ENCODE measurements at regions not wholly inside any gene's neighbourhood (a gene's known extent, or its start where the extent isn't known, plus 50 kb on each side); places are given as distances from the start of the nearest gene placed in this dataset.
A peak's percentile ranks its signal among the peaks of the same experiment; 100 is the strongest.

DNA sequence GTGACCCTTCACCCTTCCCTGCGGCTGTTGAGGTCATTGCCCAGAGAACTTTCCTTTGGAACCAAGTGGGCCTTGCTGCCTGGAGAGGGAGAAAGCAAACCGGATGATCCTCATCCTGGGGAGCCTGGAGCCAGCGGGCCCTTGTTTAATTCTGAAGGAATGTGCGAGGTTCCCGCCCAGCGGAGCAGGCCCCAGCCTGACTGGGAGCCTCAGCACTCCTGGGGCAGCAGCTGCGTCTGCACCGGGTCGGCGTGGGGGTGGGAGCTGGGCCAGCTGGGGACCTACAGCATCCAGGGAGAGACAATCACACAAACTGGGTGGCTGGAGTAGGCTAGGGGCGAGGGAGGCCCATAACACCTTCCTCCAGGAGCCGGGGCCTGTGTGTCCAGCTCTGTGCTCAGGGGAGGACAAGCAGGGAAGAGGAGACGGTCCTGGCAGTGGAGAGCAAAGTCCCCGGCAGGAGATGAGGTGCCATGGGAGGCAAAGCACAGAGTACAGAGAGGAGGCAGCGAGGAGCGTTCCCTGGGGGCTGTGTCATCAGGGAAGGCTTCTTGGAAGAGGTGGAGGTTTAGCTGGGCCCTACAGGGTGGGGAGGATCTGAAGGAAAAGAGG, 61.9 kb upstream of the HAAO start:
- no peak overlapping the region for H3K4me3 ChIP-seq (ENCODE audit: low read depth, low read length)
- peak; percentile 65 for DNase-seq (ENCODE audit: low read depth)
- TF ChIP-seq, protein P1, sequence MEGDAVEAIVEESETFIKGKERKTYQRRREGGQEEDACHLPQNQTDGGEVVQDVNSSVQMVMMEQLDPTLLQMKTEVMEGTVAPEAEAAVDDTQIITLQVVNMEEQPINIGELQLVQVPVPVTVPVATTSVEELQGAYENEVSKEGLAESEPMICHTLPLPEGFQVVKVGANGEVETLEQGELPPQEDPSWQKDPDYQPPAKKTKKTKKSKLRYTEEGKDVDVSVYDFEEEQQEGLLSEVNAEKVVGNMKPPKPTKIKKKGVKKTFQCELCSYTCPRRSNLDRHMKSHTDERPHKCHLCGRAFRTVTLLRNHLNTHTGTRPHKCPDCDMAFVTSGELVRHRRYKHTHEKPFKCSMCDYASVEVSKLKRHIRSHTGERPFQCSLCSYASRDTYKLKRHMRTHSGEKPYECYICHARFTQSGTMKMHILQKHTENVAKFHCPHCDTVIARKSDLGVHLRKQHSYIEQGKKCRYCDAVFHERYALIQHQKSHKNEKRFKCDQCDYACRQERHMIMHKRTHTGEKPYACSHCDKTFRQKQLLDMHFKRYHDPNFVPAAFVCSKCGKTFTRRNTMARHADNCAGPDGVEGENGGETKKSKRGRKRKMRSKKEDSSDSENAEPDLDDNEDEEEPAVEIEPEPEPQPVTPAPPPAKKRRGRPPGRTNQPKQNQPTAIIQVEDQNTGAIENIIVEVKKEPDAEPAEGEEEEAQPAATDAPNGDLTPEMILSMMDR (IDR thresholded peaks at IDR 0.05; ENCODE audit: insufficient read depth, low read length): peak; percentile 8

DNA sequence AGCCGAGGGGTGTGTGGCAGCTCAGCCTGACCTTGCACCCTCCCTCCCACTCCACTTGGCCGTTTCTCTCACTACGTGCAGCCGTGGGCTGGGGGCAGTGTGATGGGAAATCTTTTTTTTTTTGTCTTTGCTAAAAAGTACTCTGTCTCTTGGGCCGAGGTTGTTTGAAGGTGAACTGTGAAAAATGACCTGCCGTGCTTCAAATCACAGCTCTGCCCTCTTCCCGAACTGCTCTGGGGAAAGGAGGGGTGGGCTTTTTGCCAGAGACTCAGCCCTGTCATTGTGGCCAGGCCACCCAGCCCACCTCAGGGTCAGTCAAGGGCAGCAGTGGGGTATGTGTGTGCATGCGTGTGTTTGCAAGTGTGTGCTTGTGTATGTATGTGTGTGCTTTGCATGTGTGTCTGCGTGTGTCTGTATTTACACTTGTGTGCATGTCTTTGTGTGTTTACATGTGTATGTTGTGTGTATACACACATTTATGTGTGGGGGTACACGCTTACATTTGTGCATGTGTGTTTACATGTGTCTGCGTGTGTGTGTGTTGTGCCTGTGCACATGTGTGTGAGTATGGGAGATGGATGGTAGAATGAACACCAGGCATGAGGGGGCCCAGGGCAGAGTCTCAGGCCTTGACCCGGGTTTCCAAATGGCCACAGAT, 61.3 kb upstream of the HAAO start:
- TF ChIP-seq, protein P1 (IDR thresholded peaks at IDR 0.05; ENCODE audit: insufficient read depth, low read length): no peak
- DNase-seq (ENCODE audit: low read depth): no peak

DNA sequence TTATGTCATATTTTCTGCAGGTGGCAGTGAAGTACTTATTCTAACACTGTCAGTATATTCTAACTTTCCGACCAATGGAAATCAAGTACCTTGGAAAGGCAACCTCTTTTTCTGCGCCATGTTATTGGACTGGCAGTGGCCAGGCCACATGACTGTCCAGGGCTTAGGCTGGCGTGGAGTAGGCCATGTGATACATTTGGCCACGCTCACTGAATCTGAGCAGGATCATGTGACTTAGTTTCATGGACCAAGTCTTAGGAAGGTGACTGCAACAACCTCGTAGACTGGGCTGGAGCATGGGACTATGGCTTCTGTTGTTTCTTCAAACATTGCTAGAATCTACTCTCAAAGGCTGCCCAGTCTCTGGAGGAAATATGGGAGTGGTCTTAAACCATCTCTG, 60.4 kb upstream of the HAAO start:
- TF ChIP-seq, protein P1 (IDR thresholded peaks at IDR 0.05; ENCODE audit: insufficient read depth, low read length): no peak
- no peak overlapping the region for H3K4me3 ChIP-seq (ENCODE audit: low read depth, low read length)

More for the DNA sequence above, 61.3 kb upstream of the HAAO start:
- H3K4me3 ChIP-seq (ENCODE audit: low read depth, low read length): no peak overlapping the region

GRCh38 chr2:42851740-42852250, 59.4 kb upstream of the HAAO start:
- DNase-seq (ENCODE audit: low read depth): no peak
- no peak overlapping the region for H3K4me3 ChIP-seq (ENCODE audit: low read depth, low read length)
- TF ChIP-seq, protein P1 (IDR thresholded peaks at IDR 0.05; ENCODE audit: insufficient read depth, low read length): no peak

More for the DNA sequence above, 60.4 kb upstream of the HAAO start:
- DNase-seq (ENCODE audit: low read depth): no peak

- TF ChIP-seq, protein P1 (IDR thresholded peaks at IDR 0.05; ENCODE audit: insufficient read depth, low read length): no peak
- H3K4me3 ChIP-seq (ENCODE audit: low read depth, low read length): no peak overlapping the region
- no peak for DNase-seq (ENCODE audit: low read depth)
These were observed 58.8 kb upstream of the HAAO start for GRCh38 chr2:42851186-42851585.

DNA sequence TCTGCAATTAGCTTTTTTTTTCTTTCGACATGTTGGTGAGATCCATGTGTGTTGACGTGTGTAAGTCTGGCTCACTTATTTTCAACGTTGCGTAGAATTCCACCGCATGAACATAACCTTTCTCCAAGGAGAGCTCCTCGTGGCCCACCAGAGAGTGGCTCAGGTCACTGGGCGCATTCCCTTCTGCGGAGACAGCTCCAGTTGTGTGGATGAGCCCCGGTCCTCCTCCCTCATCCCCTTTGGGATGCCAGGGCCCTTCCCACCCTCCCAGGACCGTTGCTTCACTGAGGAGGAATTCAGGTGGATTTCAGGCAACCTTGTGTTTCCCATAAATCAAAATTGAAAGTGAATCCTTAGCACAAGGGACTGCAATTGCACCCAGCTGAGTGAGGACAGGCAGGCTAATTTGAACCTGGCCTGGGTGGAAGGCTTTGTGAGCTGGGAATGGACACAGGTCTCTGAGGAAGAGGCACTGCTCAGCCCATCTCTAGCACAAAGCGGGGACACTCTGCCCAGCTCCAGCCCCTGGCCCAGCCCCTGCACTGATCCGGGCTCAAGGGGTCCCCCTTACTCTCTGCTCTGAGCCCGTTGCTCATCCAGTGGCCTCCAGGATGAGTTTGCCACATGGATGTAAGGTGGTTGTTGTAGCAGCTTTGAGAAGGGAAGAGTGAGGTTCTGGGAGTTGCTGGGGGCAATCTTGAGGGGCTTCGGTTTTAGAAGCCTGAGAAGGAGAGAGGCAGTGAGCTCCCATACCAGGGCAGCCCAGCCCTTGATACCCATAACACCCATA, 57.8 kb upstream of the HAAO start:
- no peak overlapping the region for H3K4me3 ChIP-seq (ENCODE audit: low read depth, low read length)
- TF ChIP-seq, protein P1 (IDR thresholded peaks at IDR 0.05; ENCODE audit: insufficient read depth, low read length): no peak
- DNase-seq (ENCODE audit: low read depth): no peak

Data from fibroblast of the aortic adventitia (primary cell).